HG03103 (cell line): ENCODE measurements at regions not wholly inside any gene's neighbourhood (a gene's known extent, or its start where the extent isn't known, plus 50 kb on each side); places are given as distances from the start of the nearest gene placed in this dataset.
"Not testable (repeated sequence)": the region's sequence is repeated elsewhere in the genome, so short reads cannot be mapped to it uniquely, and the experiment has no call there.

Experiments used
- ATAC-seq: cut with Tn5 transposase; IDR thresholded peaks from one replicate; pipeline ENCODE4 v1.9.1; 2021; ENCODE audit warnings: low read depth; ENCODE audit not compliant: unreplicated experiment

GRCh38 chr2:60259781-60260180, 293.7 kb downstream of the BCL11A start:
- no peak for ATAC-seq

DNA sequence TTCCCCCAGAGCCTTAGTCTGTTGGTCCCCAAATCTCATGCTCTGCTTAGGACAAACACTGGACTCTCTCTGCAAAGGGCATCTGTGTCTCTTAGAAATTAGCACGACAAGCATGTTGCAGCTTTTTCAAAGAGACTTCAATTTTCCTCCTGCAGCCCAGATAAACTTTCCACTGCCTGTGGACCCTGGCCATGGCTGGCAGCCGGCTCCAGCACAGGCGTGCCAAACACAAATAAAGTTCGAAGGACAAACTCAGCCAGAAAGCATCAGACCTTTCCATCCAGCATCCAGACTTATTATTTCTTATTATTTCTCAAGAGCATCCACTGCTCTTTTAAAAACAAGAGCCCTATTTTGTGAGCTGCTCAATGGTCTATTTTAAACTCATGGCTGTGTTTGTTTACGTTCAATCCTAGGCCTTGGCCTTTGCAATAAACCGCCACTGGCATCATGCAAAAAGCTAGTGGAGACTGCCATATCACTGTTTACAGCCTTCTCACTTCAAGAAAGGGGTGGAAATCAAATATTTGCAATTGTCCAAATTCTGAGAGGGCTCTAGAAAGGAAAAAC, 300.8 kb downstream of the BCL11A start:
- no peak for ATAC-seq

DNA sequence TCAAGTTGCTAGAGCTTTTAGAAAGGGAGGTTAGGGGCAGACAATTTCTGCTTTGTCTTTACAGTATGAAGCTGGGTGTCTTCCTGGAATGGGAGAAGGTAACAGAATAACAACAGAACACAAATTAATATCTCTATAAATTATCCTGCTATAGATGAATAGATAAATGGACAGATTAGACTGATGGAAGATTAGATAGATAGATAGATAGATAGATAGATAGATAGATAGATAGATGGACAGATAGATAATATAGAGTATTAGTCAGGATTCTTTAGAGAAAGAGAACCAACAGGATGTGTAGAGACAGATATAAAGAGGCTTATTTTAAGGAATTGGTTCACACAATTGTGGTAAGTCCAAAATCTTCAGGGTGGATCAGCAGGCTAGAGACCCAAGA, 302.2 kb downstream of the BCL11A start:
- no peak for ATAC-seq

DNA sequence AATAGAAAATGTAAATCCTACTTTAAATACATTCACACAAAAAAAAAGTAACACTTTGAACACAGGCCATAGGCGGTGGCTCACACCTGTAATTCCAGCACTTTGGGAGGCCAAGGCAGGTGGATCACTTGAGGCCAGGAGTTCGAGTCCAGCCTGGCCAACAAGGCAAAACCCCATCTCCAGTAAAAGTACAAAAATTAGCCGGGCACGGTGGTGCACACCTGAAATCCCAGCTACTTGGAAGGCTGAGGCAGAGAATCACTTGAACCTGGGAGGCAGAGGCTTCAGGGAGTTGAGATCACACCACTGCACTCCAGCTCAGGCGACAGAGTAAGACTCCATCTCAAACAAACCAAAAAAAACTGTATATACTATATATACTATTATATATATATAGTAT, 303.6 kb downstream of the BCL11A start:
- ATAC-seq, result no peak

DNA sequence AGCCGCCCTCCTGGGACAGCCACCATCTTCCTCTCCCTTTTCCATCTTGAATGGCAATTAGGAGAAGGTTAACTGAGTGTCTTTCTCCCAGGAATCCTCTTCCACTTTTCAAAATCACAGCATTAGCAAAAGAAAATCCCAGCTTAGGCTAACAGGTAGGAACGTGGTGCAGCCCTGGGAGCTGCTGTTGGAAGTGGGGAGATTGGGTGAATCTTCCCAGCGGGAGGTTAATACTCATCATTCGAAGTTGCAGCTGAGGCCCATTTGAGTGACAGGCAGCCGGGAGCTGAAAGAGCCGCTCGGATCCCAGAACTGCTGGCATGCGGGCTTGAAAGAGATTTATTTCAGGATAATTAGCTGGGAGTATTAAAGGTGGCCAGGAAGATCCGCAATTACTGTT, 306.0 kb downstream of the BCL11A start:
- no peak for ATAC-seq

DNA sequence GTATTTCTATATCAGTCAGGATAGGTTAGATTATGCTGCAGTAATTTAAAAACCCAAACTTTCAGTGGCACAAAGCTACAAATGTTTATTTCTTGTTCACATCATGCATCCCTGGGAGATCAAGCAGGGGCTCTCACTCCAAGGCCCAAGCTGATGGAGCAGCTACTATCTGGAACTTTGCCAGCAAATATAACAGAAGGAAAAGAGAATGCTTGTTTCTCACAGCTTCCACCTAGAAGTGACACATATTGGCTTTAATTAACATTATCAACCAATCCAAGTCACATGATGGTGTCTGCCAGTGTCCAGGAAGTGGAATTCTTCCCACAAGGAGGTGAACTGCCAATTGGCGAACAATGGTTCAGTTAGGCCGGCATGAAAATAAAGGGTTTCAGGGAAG, 306.9 kb downstream of the BCL11A start:
- ATAC-seq, result no peak

DNA sequence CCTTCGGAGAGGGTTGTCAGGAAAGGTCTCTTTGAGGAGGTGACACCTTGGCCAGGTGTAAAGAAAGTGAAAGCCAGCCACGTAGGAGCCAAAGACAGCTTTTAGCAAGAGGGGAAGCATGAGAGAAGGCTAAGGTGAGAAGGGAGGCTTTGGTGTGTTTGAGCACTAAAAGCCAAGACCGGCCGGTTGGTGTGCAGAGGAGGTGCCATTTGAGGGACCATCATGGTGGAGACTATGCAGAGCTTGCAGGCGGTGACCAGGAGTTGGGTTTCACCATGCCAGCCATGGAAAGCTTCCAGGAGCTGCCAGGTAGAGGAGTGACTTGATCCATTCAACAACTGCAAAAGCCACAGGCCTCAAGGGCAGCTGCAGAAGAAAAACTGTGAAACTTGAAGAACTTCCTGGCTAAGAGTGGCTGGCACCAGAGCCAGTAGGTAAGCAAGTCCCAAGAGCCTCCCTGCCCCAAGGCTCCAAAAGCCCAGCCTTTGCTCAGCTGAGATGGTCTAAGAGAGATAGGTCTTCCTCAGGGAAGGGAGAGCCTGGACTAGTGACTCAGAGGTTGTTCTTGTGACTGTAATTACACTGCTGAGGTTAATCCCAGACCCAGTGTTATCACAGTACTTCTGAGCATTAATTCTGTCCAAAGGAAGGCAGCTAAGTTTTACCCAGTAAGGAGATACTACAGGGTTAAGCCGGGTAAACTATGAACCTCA, 319.0 kb downstream of the BCL11A start:
- no peak for ATAC-seq

- ATAC-seq, result no peak
Observed at GRCh38 chr2:60230596-60230995, 322.9 kb downstream of the BCL11A start.

DNA sequence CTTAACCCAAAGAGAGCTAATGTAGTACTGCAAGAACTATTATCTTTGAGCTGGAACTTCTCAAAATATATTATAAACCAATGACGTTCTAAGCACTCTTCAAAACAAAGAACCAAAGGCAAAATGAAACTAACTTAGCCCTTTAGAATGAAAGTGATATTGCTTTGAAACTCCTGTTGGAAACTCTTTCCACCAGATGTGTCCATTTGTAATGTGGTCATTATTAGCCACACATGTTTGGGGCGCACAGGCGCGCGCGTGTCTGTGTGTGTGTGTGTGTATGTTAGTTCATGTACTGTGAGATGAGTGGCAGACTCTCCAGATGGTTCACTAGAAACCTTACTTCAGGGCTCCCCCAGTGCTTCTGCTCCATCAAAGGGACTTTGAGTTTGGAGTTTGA, 323.4 kb downstream of the BCL11A start:
- no peak for ATAC-seq

DNA sequence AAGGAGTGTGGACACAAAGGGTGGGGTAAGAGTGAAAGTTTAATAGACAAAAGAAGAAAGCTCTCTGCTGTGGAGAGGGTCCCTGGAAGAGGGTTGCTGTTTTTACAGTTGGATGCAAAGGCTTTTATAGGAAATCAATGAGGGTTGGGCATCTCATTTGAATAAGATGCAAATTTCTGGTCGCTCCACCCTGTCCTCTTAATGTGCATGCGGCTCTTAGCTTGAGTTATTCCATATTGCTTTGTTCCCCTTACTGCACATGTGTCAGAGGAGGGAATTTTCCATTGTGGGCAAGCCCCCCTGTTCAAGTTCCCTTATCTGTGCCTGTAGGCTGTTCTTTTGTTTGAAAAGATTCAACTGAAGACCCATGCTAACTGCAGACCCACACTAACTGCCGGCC, 326.5 kb downstream of the BCL11A start:
- no peak for ATAC-seq

GRCh38 chr2:60226191-60226590, 327.3 kb downstream of the BCL11A start:
- no peak for ATAC-seq

DNA sequence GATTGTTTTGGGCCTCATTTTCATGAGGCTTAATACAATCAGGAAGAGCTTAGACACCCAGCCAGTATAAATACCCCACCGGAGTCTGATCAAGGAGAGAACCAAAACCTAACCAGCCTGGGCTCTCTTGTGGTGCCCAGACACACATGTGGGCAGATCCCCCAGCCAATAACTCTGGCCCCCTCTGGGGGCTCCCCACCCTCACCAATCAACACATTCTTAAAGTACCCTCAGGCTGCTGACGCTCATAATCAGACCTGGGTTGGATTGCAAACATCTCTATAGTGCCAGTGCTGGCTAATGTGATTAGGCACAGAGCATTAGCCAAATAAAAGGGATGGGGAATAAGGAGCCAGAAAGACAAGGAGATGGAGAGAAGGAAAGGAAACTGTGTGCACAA, 329.6 kb downstream of the BCL11A start:
- no peak for ATAC-seq

DNA sequence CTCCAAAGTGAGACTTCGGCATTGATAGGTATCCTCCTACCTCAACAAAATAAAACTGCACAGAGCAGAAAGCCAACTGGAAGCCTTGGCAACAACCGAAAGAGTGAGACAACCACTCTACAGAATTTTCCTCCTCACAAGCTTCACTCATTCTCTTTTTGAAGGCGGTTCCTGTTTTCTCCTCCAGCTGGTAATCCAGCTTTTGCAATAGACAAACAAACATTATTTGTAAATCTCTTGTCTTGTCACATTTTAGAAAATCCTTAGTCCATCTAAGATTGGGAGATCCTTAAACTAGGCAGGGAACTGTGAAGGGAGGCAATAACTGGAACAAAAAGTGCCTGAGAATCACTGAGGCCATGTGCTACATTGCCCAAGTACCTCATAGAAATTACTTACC, 332.4 kb downstream of the BCL11A start:
- ATAC-seq, result no peak

- ATAC-seq, result no peak
Observed at GRCh38 chr2:60219536-60219935, 333.9 kb downstream of the BCL11A start.

GRCh38 chr2:60216452-60216995, 336.9 kb downstream of the BCL11A start:
- ATAC-seq, result no peak

DNA sequence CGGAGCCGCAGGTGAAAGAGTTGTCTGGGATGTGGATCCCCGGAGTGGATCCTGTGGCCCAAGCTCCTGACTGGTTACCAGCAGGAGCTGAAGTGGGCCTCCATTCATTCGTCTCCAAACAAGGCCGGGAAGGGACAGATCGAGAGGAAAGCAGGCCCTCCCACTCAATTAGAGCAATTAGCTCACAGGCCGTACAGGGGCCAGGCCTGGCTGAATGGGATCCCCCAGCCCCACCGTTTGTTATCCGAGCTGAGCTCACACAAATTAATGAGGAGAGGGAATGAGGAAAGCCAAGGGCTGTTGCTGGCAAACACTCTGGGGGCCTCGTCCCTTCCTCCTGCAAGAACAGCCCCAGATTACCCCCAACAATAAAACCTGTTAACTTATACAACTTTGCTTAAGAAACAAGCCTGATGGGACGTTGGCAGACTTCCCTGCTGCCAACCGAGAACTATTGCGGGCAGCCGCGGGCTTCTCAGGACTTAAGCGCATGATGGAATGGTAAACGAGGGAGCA, 338.0 kb downstream of the BCL11A start:
- ATAC-seq, result no peak

DNA sequence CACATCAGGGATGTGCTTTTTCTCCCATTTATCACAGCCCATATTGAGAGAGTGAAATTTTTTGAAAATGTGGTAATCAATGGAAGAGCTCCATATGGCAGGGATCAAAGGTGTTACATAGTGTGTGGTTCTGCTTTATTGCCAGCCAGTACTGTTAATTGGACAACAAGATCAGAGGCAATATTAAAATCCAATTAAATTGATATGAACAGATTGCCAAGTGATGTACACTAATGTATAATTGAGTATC, 338.9 kb downstream of the BCL11A start:
- no peak for ATAC-seq

- ATAC-seq, result no peak
Observed at GRCh38 chr2:60213865-60214625, 339.4 kb downstream of the BCL11A start.

- no peak for ATAC-seq
Observed at GRCh38 chr2:60212181-60212945, 341.1 kb downstream of the BCL11A start.

GRCh38 chr2:60189006-60189405, 364.4 kb downstream of the BCL11A start:
- ATAC-seq, result not testable (repeated sequence)

DNA sequence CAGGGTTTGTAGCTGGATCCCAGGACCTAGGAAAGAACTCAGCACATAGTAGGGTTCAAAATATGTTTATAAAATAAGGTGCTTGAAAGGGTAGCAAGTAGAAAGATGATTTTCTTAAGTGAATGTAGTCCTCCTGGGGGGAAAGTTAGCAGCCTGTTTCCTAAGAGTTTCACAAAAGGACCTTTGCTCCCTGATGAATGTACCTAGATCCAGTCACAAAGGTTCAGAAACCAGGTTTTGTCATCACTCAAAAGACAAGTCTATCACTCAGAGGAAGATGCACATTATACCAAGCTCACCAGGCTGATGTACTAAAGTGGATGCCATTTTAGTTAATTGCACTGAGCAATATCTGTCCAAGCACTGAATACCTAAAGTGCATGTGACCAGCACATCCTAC, 378.2 kb downstream of the BCL11A start:
- no peak for ATAC-seq
